Fibroblast of the aortic adventitia (primary cell): ENCODE measurements at regions not wholly inside any gene's neighbourhood (a gene's known extent, or its start where the extent isn't known, plus 50 kb on each side); places are given as distances from the start of the nearest gene placed in this dataset.

ENCODE experiments used
- DNase-seq: peaks from one replicate; pipeline ENCODE4 v3.0.0-alpha.2; 2010; ENCODE audit warnings: low read depth
- H3K4me3 ChIP-seq: 2 replicates; pipeline ENCODE4 v1.5.1; 2011; ENCODE audit warnings: low read depth, mild to moderate bottlenecking, control low read depth, low read length, moderate library complexity
- TF ChIP-seq, protein P1 (sequence below): IDR thresholded peaks from 2 replicates; pipeline ENCODE4 v1.5.1; 2011; ENCODE audit warnings: mild to moderate bottlenecking, low read length, control low read depth, inconsistent platforms; ENCODE audit not compliant: insufficient read depth

DNA sequence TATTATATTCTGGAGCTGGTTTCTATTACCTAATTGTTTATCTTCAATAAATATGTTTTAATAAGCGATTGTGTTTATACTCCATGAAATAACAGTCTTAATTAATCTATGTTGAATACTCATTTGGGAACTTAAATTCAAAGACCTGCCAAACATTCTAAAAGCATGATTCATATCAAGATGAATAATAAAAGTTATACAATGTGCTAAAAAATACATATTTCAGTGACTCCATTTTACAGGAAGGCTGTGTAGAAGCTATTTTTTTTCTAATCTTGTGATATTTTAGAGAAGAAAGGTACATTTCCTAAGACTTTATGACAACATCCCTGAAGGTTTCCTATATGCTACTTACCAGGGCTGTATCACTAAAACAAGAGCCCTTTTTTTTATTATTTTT lies 417.9 kb downstream of the NFIB start:
- H3K4me3 ChIP-seq, result no peak overlapping the region
- TF ChIP-seq, protein P1, sequence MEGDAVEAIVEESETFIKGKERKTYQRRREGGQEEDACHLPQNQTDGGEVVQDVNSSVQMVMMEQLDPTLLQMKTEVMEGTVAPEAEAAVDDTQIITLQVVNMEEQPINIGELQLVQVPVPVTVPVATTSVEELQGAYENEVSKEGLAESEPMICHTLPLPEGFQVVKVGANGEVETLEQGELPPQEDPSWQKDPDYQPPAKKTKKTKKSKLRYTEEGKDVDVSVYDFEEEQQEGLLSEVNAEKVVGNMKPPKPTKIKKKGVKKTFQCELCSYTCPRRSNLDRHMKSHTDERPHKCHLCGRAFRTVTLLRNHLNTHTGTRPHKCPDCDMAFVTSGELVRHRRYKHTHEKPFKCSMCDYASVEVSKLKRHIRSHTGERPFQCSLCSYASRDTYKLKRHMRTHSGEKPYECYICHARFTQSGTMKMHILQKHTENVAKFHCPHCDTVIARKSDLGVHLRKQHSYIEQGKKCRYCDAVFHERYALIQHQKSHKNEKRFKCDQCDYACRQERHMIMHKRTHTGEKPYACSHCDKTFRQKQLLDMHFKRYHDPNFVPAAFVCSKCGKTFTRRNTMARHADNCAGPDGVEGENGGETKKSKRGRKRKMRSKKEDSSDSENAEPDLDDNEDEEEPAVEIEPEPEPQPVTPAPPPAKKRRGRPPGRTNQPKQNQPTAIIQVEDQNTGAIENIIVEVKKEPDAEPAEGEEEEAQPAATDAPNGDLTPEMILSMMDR, result no peak
- DNase-seq, result no peak

DNA sequence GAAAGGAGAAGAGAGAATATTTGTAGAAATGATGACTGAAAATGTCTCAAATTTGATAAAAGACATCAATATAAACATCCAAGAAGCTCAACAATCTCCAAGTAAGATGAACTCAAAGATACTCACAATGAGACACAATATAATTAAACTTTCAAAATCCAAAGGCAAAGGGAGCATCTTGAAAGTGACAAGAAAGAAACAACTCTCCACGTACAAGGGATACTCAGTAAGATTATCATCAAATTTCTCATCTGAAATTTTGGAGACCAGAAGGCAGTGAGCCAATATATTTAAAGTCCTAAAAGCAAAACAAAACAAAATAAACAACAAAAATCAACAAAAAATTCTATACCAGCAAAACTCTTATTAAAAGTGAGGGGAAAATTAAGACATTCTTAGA lies 428.7 kb downstream of the NFIB start:
- TF ChIP-seq, protein P1, result no peak
- no peak for DNase-seq
- no peak overlapping the region for H3K4me3 ChIP-seq

DNA sequence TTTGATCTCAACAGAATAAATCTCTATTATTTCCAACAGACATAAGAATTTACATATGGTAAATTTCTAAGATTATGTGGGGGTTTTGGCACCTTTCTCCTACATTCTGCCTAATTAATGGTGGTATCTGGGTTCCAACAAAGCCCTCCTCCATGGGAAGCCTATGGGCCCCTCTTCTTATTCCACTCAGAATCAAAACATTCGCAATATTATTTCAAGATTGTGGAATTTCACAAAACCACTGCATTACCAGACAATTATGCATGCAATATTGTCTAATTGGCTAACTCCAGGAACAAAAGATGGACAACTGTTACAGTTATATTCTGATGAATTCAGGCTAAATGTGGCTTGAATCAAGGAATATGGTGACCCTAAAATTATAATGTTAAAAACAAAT lies 434.0 kb downstream of the NFIB start:
- no peak overlapping the region for H3K4me3 ChIP-seq
- TF ChIP-seq, protein P1, result no peak
- DNase-seq, result no peak

DNA sequence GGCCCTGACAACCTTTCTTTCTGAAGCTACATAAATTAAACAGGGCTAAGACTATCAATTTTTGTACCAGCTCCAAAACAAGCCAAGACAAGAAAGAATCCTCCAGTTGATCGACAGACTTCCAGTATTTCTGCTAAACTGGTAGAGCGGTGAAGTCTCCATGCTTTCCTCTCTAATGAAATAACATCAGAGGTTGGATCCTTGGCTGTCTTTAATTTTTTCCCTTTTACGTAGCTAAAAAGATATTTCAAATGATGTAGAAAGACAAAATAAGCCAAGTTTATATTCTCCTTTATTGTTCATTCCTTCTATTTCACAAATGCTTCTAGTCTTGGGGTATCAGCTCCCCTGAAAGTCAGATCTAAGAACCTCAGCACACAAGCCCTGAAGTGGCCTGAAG lies 434.9 kb downstream of the NFIB start:
- no peak for DNase-seq
- TF ChIP-seq, protein P1, result no peak
- H3K4me3 ChIP-seq, result no peak overlapping the region

DNA sequence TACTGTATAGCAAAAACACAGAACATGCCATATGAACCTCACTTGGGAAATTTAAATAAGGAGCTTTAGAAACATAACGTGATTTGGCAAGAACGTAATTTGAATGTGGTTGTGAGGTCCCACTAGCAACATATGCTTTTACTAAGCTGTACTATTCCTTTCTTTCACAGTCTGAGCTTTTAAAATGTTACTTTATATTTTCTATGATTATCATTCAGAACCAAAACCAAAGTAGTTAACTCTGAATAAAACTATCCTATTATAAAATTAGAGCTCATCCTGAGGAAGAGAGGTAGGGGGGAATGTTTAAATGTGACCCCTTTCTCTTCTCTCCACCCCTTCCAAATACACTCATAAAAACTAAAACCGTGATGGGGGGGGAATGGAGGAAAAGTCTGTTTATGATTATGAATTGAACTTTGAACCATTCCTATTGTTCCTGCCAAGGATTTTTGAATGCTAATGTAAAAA lies 435.7 kb downstream of the NFIB start:
- no peak overlapping the region for H3K4me3 ChIP-seq
- TF ChIP-seq, protein P1, result no peak
- no peak for DNase-seq

DNA sequence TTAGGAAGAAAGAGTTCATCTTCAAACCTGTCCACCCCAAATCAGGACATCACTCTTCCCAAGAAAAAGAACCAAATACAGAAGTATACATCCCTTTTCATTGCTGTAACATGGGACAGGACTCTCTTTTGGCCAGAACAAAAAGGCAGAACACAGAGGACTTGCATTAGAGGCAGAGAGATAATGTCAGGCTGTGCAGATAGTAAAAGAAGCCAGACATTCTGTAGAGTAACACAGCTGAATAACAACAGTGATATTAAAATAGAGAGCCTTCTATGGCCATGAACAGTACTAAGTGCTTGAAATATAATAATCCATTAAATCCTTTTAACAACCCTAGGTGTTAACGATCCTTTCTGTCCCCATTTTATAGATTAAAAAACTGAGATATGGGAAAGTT lies 437.2 kb downstream of the NFIB start:
- TF ChIP-seq, protein P1, result no peak
- H3K4me3 ChIP-seq, result no peak overlapping the region

DNA sequence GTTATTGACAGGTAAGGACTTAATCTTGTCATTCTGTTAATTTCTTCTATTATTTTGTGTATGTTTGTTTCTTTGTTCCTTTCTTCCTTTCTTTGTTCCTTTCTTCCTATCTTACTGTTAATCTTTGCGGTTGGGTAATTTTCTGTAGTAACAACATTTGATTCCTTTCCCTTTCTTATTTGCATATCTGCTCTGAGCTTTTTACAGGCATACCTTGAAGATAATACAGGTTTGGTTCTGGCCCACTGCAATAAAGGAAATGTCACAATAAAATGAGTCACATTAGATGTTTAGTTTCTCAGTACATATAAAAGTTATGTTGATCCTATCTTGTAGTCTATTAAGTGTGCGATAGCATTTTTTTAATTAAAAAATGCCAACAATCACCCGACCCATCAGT lies 440.7 kb downstream of the NFIB start:
- no peak for DNase-seq
- TF ChIP-seq, protein P1, result no peak
- H3K4me3 ChIP-seq, result no peak overlapping the region

More for the DNA sequence above, 437.2 kb downstream of the NFIB start:
- DNase-seq, result no peak
